IMR-90 (cell line): ENCODE measurements at regions not wholly inside any gene's neighbourhood (a gene's known extent, or its start where the extent isn't known, plus 50 kb on each side); places are given as distances from the start of the nearest gene placed in this dataset.

Source experiments
- ATAC-seq: fragments of 200-7000 bp; cut with Tn5 transposase; 2 replicates; pipeline ENCODE4 v1.9.1; 2020; ENCODE audit warnings: low read depth, mild to moderate bottlenecking, moderate library complexity
- BruUV-seq: library from RNA; stranded (reverse); fragments of 400-500 nt; replicated peaks from 2 replicates; lab custom pipeline; 2021; lab: Mats Ljungman, UMichigan
- CTCF ChIA-PET: fragments of 300-600 bp; formaldehyde crosslinking; extraction: SDS; loops from one replicate; lab custom pipeline; 2021; ENCODE audit warnings: antibody characterized with exemption; lab: Yijun Ruan, JAX
- POLR2A ChIA-PET: fragments of 300-600 bp; sonication (Branson Sonifier 250); formaldehyde crosslinking; loops from one replicate; lab custom pipeline; 2022; ENCODE audit warnings: antibody characterized with exemption; ENCODE audit not compliant: unreplicated experiment; lab: Charles Lee
- DNase-seq: peaks from one replicate; pipeline ENCODE4 v3.0.0; 2013
- H2AFZ ChIP-seq: replicated peaks from 2 replicates; pipeline ENCODE3; 2013; ENCODE audit warnings: low read length, mild to moderate bottlenecking; ENCODE audit not compliant: poor library complexity
- H2AK5ac ChIP-seq: 2 replicates; pipeline ENCODE4 v1.6.1; 2013; ENCODE audit warnings: low read depth, low read length, inconsistent platforms
- H2AK9ac ChIP-seq: replicated peaks from 2 replicates; pipeline ENCODE3; 2013; ENCODE audit warnings: mild to moderate bottlenecking, low read depth, low read length, moderate library complexity; ENCODE audit not compliant: poor library complexity
- H2BK120ac ChIP-seq: 2 replicates; pipeline ENCODE4 v1.6.1; 2013; ENCODE audit warnings: low read depth, low read length, inconsistent platforms
- H2BK15ac ChIP-seq: 3 replicates; pipeline ENCODE4 v1.6.1; 2013; ENCODE audit warnings: low read depth, low read length, inconsistent platforms
- H2BK20ac ChIP-seq: 2 replicates; pipeline ENCODE4 v1.6.1; 2013; ENCODE audit warnings: low read depth, mild to moderate bottlenecking, inconsistent platforms, low read length, moderate library complexity
- H2BK5ac ChIP-seq: 2 replicates; pipeline ENCODE4 v1.6.1; 2013; ENCODE audit warnings: mild to moderate bottlenecking, low read depth, low read length, inconsistent platforms; ENCODE audit not compliant: poor library complexity, severe bottlenecking
- H3K14ac ChIP-seq: replicated peaks from 2 replicates; pipeline ENCODE4 v1.6.1; 2013; ENCODE audit warnings: low read depth, low read length, inconsistent platforms
- H3K18ac ChIP-seq: 2 replicates; pipeline ENCODE4 v1.6.1; 2013; ENCODE audit warnings: low read depth, low read length, control low read depth
- H3K23ac ChIP-seq: 2 replicates; pipeline ENCODE4 v1.6.1; 2013; ENCODE audit warnings: low read depth, low read length, inconsistent platforms
- H3K27ac ChIP-seq: 2 replicates; pipeline ENCODE4 v1.5.1; 2013; ENCODE audit warnings: mild to moderate bottlenecking, control low read depth, low read length; ENCODE audit not compliant: insufficient read depth
- H3K27me3 ChIP-seq: 2 replicates; pipeline ENCODE4 v1.6.1; 2013; ENCODE audit warnings: low read length; ENCODE audit not compliant: control insufficient read depth, insufficient read depth
- H3K36me3 ChIP-seq: 2 replicates; pipeline ENCODE4 v1.6.1; 2013; ENCODE audit warnings: low read length, mixed read lengths; ENCODE audit not compliant: control insufficient read depth, insufficient read depth
- H3K4ac ChIP-seq: 2 replicates; pipeline ENCODE4 v1.6.1; 2013; ENCODE audit warnings: low read depth, low read length, inconsistent platforms
- H3K4me1 ChIP-seq: 2 replicates; pipeline ENCODE4 v1.6.1; 2013; ENCODE audit warnings: low read length, mixed read lengths; ENCODE audit not compliant: control insufficient read depth, insufficient read depth
- H3K4me2 ChIP-seq: 2 replicates; pipeline ENCODE4 v1.6.1; 2013; ENCODE audit warnings: low read depth, mild to moderate bottlenecking, control low read depth, low read length, moderate library complexity
- H3K4me3 ChIP-seq: 2 replicates; pipeline ENCODE4 v1.5.1; 2013; ENCODE audit warnings: low read depth, mild to moderate bottlenecking, control low read depth, low read length, moderate library complexity; ENCODE audit not compliant: insufficient read depth
- H3K56ac ChIP-seq: 2 replicates; pipeline ENCODE4 v1.6.1; 2013; ENCODE audit warnings: low read length, inconsistent platforms; ENCODE audit not compliant: insufficient read depth; ENCODE audit errors: extremely low read depth
- H3K79me1 ChIP-seq, 2 experiments: 2 replicates each; pipeline ENCODE4 v1.6.1; 2013; ENCODE audit warnings: low read length in 2 of 2, inconsistent platforms in 1 of 2, low read depth in 1 of 2
- H3K9ac ChIP-seq: 2 replicates; pipeline ENCODE4 v1.6.1; 2013; ENCODE audit warnings: low read depth, low read length, control low read depth
- H3K9me1 ChIP-seq: 2 replicates; pipeline ENCODE4 v1.6.1; 2013; ENCODE audit warnings: low read length, inconsistent platforms; ENCODE audit not compliant: insufficient read depth
- H3K9me3 ChIP-seq: 2 replicates; pipeline ENCODE4 v1.6.1; 2013; ENCODE audit warnings: low read length; ENCODE audit not compliant: control insufficient read depth, insufficient read depth
- H4K20me1 ChIP-seq: 2 replicates; pipeline ENCODE4 v1.6.1; 2013; ENCODE audit warnings: low read length, inconsistent platforms; ENCODE audit not compliant: insufficient read depth
- H4K5ac ChIP-seq: 2 replicates; pipeline ENCODE4 v1.6.1; 2013; ENCODE audit warnings: mild to moderate bottlenecking, low read depth, low read length, control low read depth
- H4K8ac ChIP-seq, 2 experiments: 2 replicates each; pipeline ENCODE4 v1.6.1; 2013; ENCODE audit warnings: low read depth in 2 of 2, low read length in 2 of 2, control low read depth in 1 of 2, inconsistent platforms in 1 of 2
- H4K91ac ChIP-seq: 2 replicates; pipeline ENCODE4 v1.6.1; 2013; ENCODE audit warnings: low read depth, low read length, inconsistent platforms; ENCODE audit not compliant: insufficient read depth
- CTCF ChIP-seq: conservative IDR thresholded peaks from 2 replicates; pipeline ENCODE4 v1.5.1; 2012; ENCODE audit warnings: mild to moderate bottlenecking, low read depth, low read length, improper control_type of control experiment
- ELK1 ChIP-seq: fragments of 150-350 bp; IDR thresholded peaks from 2 replicates; pipeline ENCODE4 v1.6.1; 2016; ENCODE audit warnings: low read depth, mild to moderate bottlenecking, low read length, moderate library complexity, borderline replicate concordance
- WGBS, 2 experiments: methylation state at CpG; one replicate each; pipeline versions ENCODE4 v1.1.5 to v1.1.7; 2013; ENCODE audit warnings: missing lambda C conversion rate in 2 of 2; ENCODE audit not compliant: insufficient read length in 1 of 2; ENCODE audit errors: extremely low coverage in 2 of 2; 5-methylcytosine and 5-hydroxymethylcytosine counted together
- dilution Hi-C: fragments of 300-500 bp; cut with HindIII; formaldehyde crosslinking; loops from one replicate; pipeline ENCODE4 v1.14.3; 2018; ENCODE audit warnings: low sequenced_read_pairs; ENCODE audit not compliant: unreplicated experiment
- in situ Hi-C: fragments of 300-500 bp; cut with MboI; formaldehyde crosslinking; loops from 3 replicates; pipeline ENCODE4 v1.14.3; 2019; ENCODE audit warnings: low sequenced_read_pairs, inconsistent platforms, mixed read lengths
- intact Hi-C: fragments of 100-400 bp; cut with micrococcal nuclease; formaldehyde crosslinking; loops from 2 replicates; pipeline ENCODE4 v1.10.0; 2022

GRCh38 chrX:16526003-16526402 lies 124.0 kb upstream of the S100G start:
- no CpG with 5 or more reads among the region's 2 CpGs for WGBS, 2 experiments
- dilution Hi-C loops (no loop called here), in situ Hi-C loops (no loop called here), intact Hi-C loops (no loop called here)
- TF ChIP-seq ELK1, result no peak
- TF ChIP-seq CTCF, result no peak
- no peaks in the 10 kb centered on the region for H3K9me1 ChIP-seq
- ATAC-seq (no peak), DNase-seq (no peak)
- H2BK20ac ChIP-seq, result no peak overlapping the region
- CTCF ChIA-PET, result no interaction called here
- H2BK120ac ChIP-seq, result no peak overlapping the region
- H3K27me3 ChIP-seq, result no peaks in the 10 kb centered on the region; the same call in none of the 2 replicates
- H4K20me1 ChIP-seq, result no peaks in the 10 kb centered on the region
- H3K27ac ChIP-seq, result no peak overlapping the region
- H4K91ac ChIP-seq, result no peak overlapping the region
- no TSS peak for BruUV-seq
- no peak overlapping the region for H3K4ac ChIP-seq
- H3K14ac ChIP-seq, result no peak overlapping the region
- no peak overlapping the region for H4K5ac ChIP-seq
- H3K36me3 ChIP-seq, result no peaks in the 10 kb centered on the region
- H3K9ac ChIP-seq, result no peak overlapping the region
- no peak overlapping the region for H2BK15ac ChIP-seq
- POLR2A ChIA-PET, result no interaction called here
- H2BK5ac ChIP-seq, result no peak overlapping the region
- H2AK5ac ChIP-seq, result no peak overlapping the region
- no peak overlapping the region for H3K4me3 ChIP-seq
- no peak overlapping the region for H2AK9ac ChIP-seq
- H2AFZ ChIP-seq, result no peak overlapping the region
- no peaks in the 10 kb centered on the region for H3K79me1 ChIP-seq
- no peak overlapping the region for H3K23ac ChIP-seq
- peaks cover 3% of the 10 kb centered on the region for H3K9me3 ChIP-seq
- H4K8ac ChIP-seq, result no peak overlapping the region
- no peaks in the 10 kb centered on the region for H3K4me1 ChIP-seq
- no peak overlapping the region for H3K18ac ChIP-seq
- no peak overlapping the region for H3K56ac ChIP-seq
- H3K4me2 ChIP-seq, result no peak overlapping the region
